ENCODE measurements at regions not wholly inside any gene's neighbourhood (a gene's known extent, or its start where the extent isn't known, plus 50 kb on each side); places are given as distances from the start of the nearest gene placed in this dataset.

GRCh38 chr14:22493753-22494152 lies 95.3 kb downstream of the DAD1 start:
- no peaks in the 10 kb centered on the region for H3K27me3 ChIP-seq (ENCODE audit: control insufficient read depth, extremely low read depth, insufficient read depth, low read length)
- no peak overlapping the region for H2AFZ ChIP-seq (ENCODE audit: control insufficient read depth, low read length)
- no peak for FAIRE-seq
- no peak overlapping the region for H3K9ac ChIP-seq (ENCODE audit: control insufficient read depth, extremely low read depth, insufficient read depth, low read length)
- H3K27ac ChIP-seq (ENCODE audit: control insufficient read depth, insufficient read depth, low read length): no peak overlapping the region
- H3K79me2 ChIP-seq (ENCODE audit: control insufficient read depth, insufficient read depth, low read length): no peaks in the 10 kb centered on the region
- no peaks in the 10 kb centered on the region for H3K36me3 ChIP-seq (ENCODE audit: control insufficient read depth in 2 of 2, extremely low read depth in 1 of 2, insufficient read depth in 2 of 2, low read length in 2 of 2)
- no peak overlapping the region for H3K4me3 ChIP-seq (ENCODE audit: control insufficient read depth in 2 of 3, extremely low read depth in 1 of 3, insufficient read depth in 2 of 3, low read depth in 1 of 3, low read length in 3 of 3)
- H3K4me2 ChIP-seq (ENCODE audit: control insufficient read depth, extremely low read depth, insufficient read depth, low read depth, low read length): no peak overlapping the region
- no peaks in the 10 kb centered on the region for H3K9me3 ChIP-seq (ENCODE audit: control insufficient read depth, low read depth, low read length)
- no peaks in the 10 kb centered on the region for H4K20me1 ChIP-seq (ENCODE audit: control insufficient read depth, extremely low read depth, insufficient read depth, low read length)
- H3K9me1 ChIP-seq (ENCODE audit: control insufficient read depth, extremely low read depth, insufficient read depth, low read length): no peaks in the 10 kb centered on the region
- H3K4me1 ChIP-seq (ENCODE audit: control insufficient read depth, extremely low read depth, insufficient read depth, low read length): peaks cover 29% of the 10 kb centered on the region
- dilution Hi-C loops (cut with MboI; ENCODE audit: extremely low pct_ligation_motif_present, low sequenced_read_pairs): no loop called here
- DNase-seq (ENCODE audit: low read depth, low spot score): no peak
- TF ChIP-seq CTCF (optimal IDR thresholded peaks at IDR 0.05 in 1 of 3, IDR thresholded peaks at IDR 0.05 in 1 of 3, conservative IDR thresholded peaks at IDR 0.05 in 1 of 3; ENCODE audit: extremely low read depth in 1 of 3, insufficient read depth in 2 of 3, low read length in 3 of 3) (no peak), EZH2 (IDR thresholded peaks at IDR 0.05; ENCODE audit: low read length) (no peak)

- no peak overlapping the region for H3K9ac ChIP-seq (ENCODE audit: control insufficient read depth, extremely low read depth, insufficient read depth, low read length)
- no peaks in the 10 kb centered on the region for H3K79me2 ChIP-seq (ENCODE audit: control insufficient read depth, insufficient read depth, low read length)
- FAIRE-seq (peak; percentile 86), DNase-seq (ENCODE audit: low read depth, low spot score) (no peak)
- H3K9me1 ChIP-seq (ENCODE audit: control insufficient read depth, extremely low read depth, insufficient read depth, low read length): no peaks in the 10 kb centered on the region
- H3K4me3 ChIP-seq (ENCODE audit: control insufficient read depth in 2 of 3, extremely low read depth in 1 of 3, insufficient read depth in 2 of 3, low read depth in 1 of 3, low read length in 3 of 3): peak overlapping the region in 2 of 3 experiments; percentile 59 to 60
- no peak for TF ChIP-seq CTCF (optimal IDR thresholded peaks at IDR 0.05 in 1 of 3, IDR thresholded peaks at IDR 0.05 in 1 of 3, conservative IDR thresholded peaks at IDR 0.05 in 1 of 3; ENCODE audit: extremely low read depth in 1 of 3, insufficient read depth in 2 of 3, low read length in 3 of 3)
- TF ChIP-seq EZH2 (IDR thresholded peaks at IDR 0.05; ENCODE audit: low read length): no peak
- dilution Hi-C loops (cut with MboI; ENCODE audit: extremely low pct_ligation_motif_present, low sequenced_read_pairs): no loop called here
- H4K20me1 ChIP-seq (ENCODE audit: control insufficient read depth, extremely low read depth, insufficient read depth, low read length): no peaks in the 10 kb centered on the region
- peak overlapping the region; percentile 92 for H3K4me2 ChIP-seq (ENCODE audit: control insufficient read depth, extremely low read depth, insufficient read depth, low read depth, low read length)
- peaks cover 27% of the 10 kb centered on the region for H3K4me1 ChIP-seq (ENCODE audit: control insufficient read depth, extremely low read depth, insufficient read depth, low read length)
- peak overlapping the region; percentile 75 for H2AFZ ChIP-seq (ENCODE audit: control insufficient read depth, low read length)
- no peaks in the 10 kb centered on the region for H3K36me3 ChIP-seq (ENCODE audit: control insufficient read depth in 2 of 2, extremely low read depth in 1 of 2, insufficient read depth in 2 of 2, low read length in 2 of 2)
- no peaks in the 10 kb centered on the region for H3K27me3 ChIP-seq (ENCODE audit: control insufficient read depth, extremely low read depth, insufficient read depth, low read length)
- H3K27ac ChIP-seq (ENCODE audit: control insufficient read depth, insufficient read depth, low read length): no peak overlapping the region
- no peaks in the 10 kb centered on the region for H3K9me3 ChIP-seq (ENCODE audit: control insufficient read depth, low read depth, low read length)
Observed at GRCh38 chr14:22492622-22493542, 96.1 kb downstream of the DAD1 start.
